WTC11 (cell line): ENCODE measurements at regions not wholly inside any gene's neighbourhood (a gene's known extent, or its start where the extent isn't known, plus 50 kb on each side); places are given as distances from the start of the nearest gene placed in this dataset.
"Not testable (repeated sequence)": the region's sequence is repeated elsewhere in the genome, so short reads cannot be mapped to it uniquely, and the experiment has no call there.

Experiments
- ATAC-seq: fragments of 200-7000 bp; cut with Tn5 transposase; 2 replicates; pipeline ENCODE4 v1.10.0; 2021; ENCODE audit warnings: mild to moderate bottlenecking, moderate library complexity
- CTCF ChIA-PET: fragments of 300-600 bp; sonication (Branson Sonifier 250); formaldehyde crosslinking; loops from one replicate; lab custom pipeline; 2021; ENCODE audit warnings: antibody characterized with exemption; lab: Charles Lee
- POLR2A ChIA-PET: fragments of 350-600 bp; sonication (Branson Sonifier 250); formaldehyde crosslinking; loops from one replicate; lab custom pipeline; 2021; ENCODE audit warnings: antibody characterized with exemption; lab: Charles Lee
- DNase-seq: peaks from one replicate; pipeline ENCODE4 v3.0.0; 2021; ENCODE audit warnings: low spot score
- H3K27ac Mint-ChIP-seq: 2 replicates; pipeline ENCODE4 v1.8.0; 2021; ENCODE audit warnings: mixed read lengths
- H3K27me3 Mint-ChIP-seq: 2 replicates; pipeline ENCODE4 v1.8.0; 2021; ENCODE audit warnings: low read depth, mild to moderate bottlenecking, moderate library complexity, mixed read lengths
- H3K36me3 Mint-ChIP-seq: 2 replicates; pipeline ENCODE4 v1.8.0; 2021; ENCODE audit warnings: mixed read lengths
- H3K4me1 Mint-ChIP-seq: 2 replicates; pipeline ENCODE4 v1.8.0; 2022; ENCODE audit warnings: mixed read lengths
- H3K4me3 Mint-ChIP-seq: 2 replicates; pipeline ENCODE4 v1.8.0; 2021; ENCODE audit warnings: mild to moderate bottlenecking, moderate library complexity, mixed read lengths
- H3K9me3 Mint-ChIP-seq: 2 replicates; pipeline ENCODE4 v1.8.0; 2021; ENCODE audit warnings: mixed read lengths
- AFF4 ChIP-seq: sonication (generic); formaldehyde crosslinking; IDR thresholded peaks from 2 replicates; pipeline ENCODE4 v1.8.1; 2023; ENCODE audit warnings: mild to moderate bottlenecking, missing genetic modification reagents, borderline replicate concordance
- ARID4B ChIP-seq: sonication (generic); formaldehyde crosslinking; IDR thresholded peaks from 2 replicates; pipeline ENCODE4 v1.8.0; 2023; ENCODE audit warnings: missing genetic modification reagents, mild to moderate bottlenecking, borderline replicate concordance
- ATF1 ChIP-seq: sonication (generic); formaldehyde crosslinking; IDR thresholded peaks from 2 replicates; pipeline ENCODE4 v1.8.1; 2023; ENCODE audit warnings: mild to moderate bottlenecking, moderate library complexity, missing genetic modification reagents
- ATF6 ChIP-seq: sonication (generic); formaldehyde crosslinking; IDR thresholded peaks from 2 replicates; pipeline ENCODE4 v1.8.1; 2023; ENCODE audit warnings: mild to moderate bottlenecking, missing genetic modification reagents
- EMX1 ChIP-seq: fragments of 250-450 bp; sonication (Bioruptor Pico); IDR thresholded peaks from 2 replicates; pipeline ENCODE4 v1.8.0; 2021; ENCODE audit warnings: mild to moderate bottlenecking
- FOXJ3 ChIP-seq: sonication (generic); formaldehyde crosslinking; IDR thresholded peaks from 2 replicates; pipeline ENCODE4 v1.9.0; 2021; ENCODE audit warnings: missing genetic modification reagents, mild to moderate bottlenecking, borderline replicate concordance
- FOXK1 ChIP-seq: sonication (generic); formaldehyde crosslinking; IDR thresholded peaks from 2 replicates; pipeline ENCODE4 v1.8.0; 2022; ENCODE audit warnings: mild to moderate bottlenecking, moderate library complexity, missing genetic modification reagents
- FOXP1 ChIP-seq: sonication (generic); formaldehyde crosslinking; IDR thresholded peaks from 2 replicates; pipeline ENCODE4 v1.8.0; 2022; ENCODE audit warnings: missing genetic modification reagents, mild to moderate bottlenecking, moderate library complexity, borderline replicate concordance
- HMGXB4 ChIP-seq: sonication (generic); formaldehyde crosslinking; IDR thresholded peaks from 2 replicates; pipeline ENCODE4 v1.8.1; 2023; ENCODE audit warnings: mild to moderate bottlenecking, moderate library complexity, missing genetic modification reagents
- JUN ChIP-seq: sonication (generic); formaldehyde crosslinking; IDR thresholded peaks from 2 replicates; pipeline ENCODE4 v1.8.0; 2023; ENCODE audit warnings: mild to moderate bottlenecking, missing genetic modification reagents
- NFE2L1 ChIP-seq: sonication (generic); formaldehyde crosslinking; IDR thresholded peaks from 2 replicates; pipeline ENCODE4 v1.8.1; 2023; ENCODE audit warnings: missing genetic modification reagents
- SOX15 ChIP-seq: fragments of 250-450 bp; sonication (Bioruptor Pico); IDR thresholded peaks from 2 replicates; pipeline ENCODE4 v1.9.0; 2021; ENCODE audit warnings: mild to moderate bottlenecking
- ZNF121 ChIP-seq: sonication (generic); formaldehyde crosslinking; IDR thresholded peaks from 2 replicates; pipeline ENCODE4 v1.8.0; 2023; ENCODE audit warnings: missing genetic modification reagents
- ZNF232 ChIP-seq: sonication (generic); formaldehyde crosslinking; IDR thresholded peaks from 2 replicates; pipeline ENCODE4 v1.8.0; 2022; ENCODE audit warnings: mild to moderate bottlenecking, missing genetic modification reagents
- ZNF396 ChIP-seq: fragments of 250-450 bp; sonication (Bioruptor Pico); IDR thresholded peaks from 2 replicates; pipeline ENCODE4 v1.8.0; 2021; ENCODE audit warnings: mild to moderate bottlenecking, moderate library complexity, borderline replicate concordance
- ZNF425 ChIP-seq: fragments of 250-450 bp; sonication (Bioruptor Pico); conservative IDR thresholded peaks from 2 replicates; pipeline ENCODE4 v1.9.0; 2021; ENCODE audit warnings: mild to moderate bottlenecking
- ZNF512 ChIP-seq: sonication (generic); formaldehyde crosslinking; IDR thresholded peaks from 2 replicates; pipeline ENCODE4 v1.8.1; 2022; ENCODE audit warnings: missing genetic modification reagents, borderline replicate concordance

- Mint-ChIP-seq H3K27me3 (no peaks in the 10 kb centered on the region), H3K36me3 (no peaks in the 10 kb centered on the region), H3K27ac (no peak overlapping the region), H3K4me3 (no peak overlapping the region), H3K9me3 (no peaks in the 10 kb centered on the region), H3K4me1 (0 out of 2 replicates have a peak, but pooled peaks cover 5% of the 10 kb centered on the region)
- POLR2A ChIA-PET = no interaction called here
- ATAC-seq = no peak
- DNase-seq = no peak
- CTCF ChIA-PET = interaction anchor here (3.4 kb wide), 1 partner anchor 915 kb away, joined by 12 read pairs; no protein-coding TSS in a partner anchor
- TF ChIP-seq FOXJ3 (CRISPR knock-in tag) (no peak), ATF6 (no peak)
Measured at GRCh38 chr2:137912371-137912770, 51.9 kb upstream of the HNMT start.

GRCh38 chr2:137913169-137913568 is 51.1 kb upstream of the HNMT start:
- ATAC-seq (no peak), DNase-seq (no peak)
- Mint-ChIP-seq H3K9me3 (no peaks in the 10 kb centered on the region), H3K36me3 (no peaks in the 10 kb centered on the region), H3K27ac (no peak overlapping the region), H3K4me1 (0 out of 2 replicates have a peak, but pooled peaks cover 5% of the 10 kb centered on the region), H3K4me3 (no peak overlapping the region), H3K27me3 (no peaks in the 10 kb centered on the region)
- ChIA-PET CTCF (interaction anchor here (3.4 kb wide), 1 partner anchor 914 kb away, joined by 12 read pairs; no protein-coding TSS in a partner anchor), POLR2A (no interaction called here)
- TF ChIP-seq FOXK1 (CRISPR knock-in tag) = no peak
- no peak for TF ChIP-seq HMGXB4 (CRISPR knock-in tag)
- TF ChIP-seq ATF1 (CRISPR knock-in tag) = no peak
- no peak for TF ChIP-seq NFE2L1 (CRISPR knock-in tag)
- no peak for TF ChIP-seq FOXP1
- no peak for TF ChIP-seq ZNF121 (CRISPR knock-in tag)
- TF ChIP-seq ZNF425 (CRISPR knock-in tag) = no peak
- TF ChIP-seq EMX1 (CRISPR knock-in tag) = no peak
- no peak for TF ChIP-seq ZNF512 (CRISPR knock-in tag)
- TF ChIP-seq ZNF232 (CRISPR knock-in tag) = no peak
- TF ChIP-seq JUN = no peak
- TF ChIP-seq SOX15 = no peak
- no peak for TF ChIP-seq ZNF396
- no peak for TF ChIP-seq ARID4B (CRISPR knock-in tag)
- no peak for TF ChIP-seq AFF4 (CRISPR knock-in tag)

GRCh38 chr2:137913648-137914047 is 50.6 kb upstream of the HNMT start:
- not testable (repeated sequence) for H3K27me3 Mint-ChIP-seq

More at GRCh38 chr2:137913648-137914047, 50.6 kb upstream of the HNMT start:
- H3K4me1 Mint-ChIP-seq, H3K27ac Mint-ChIP-seq, H3K4me3 Mint-ChIP-seq, CTCF ChIA-PET, H3K9me3 Mint-ChIP-seq, H3K36me3 Mint-ChIP-seq, DNase-seq, ATAC-seq, POLR2A ChIA-PET: not testable (repeated sequence)
